A204.1 (cell line): ENCODE measurements at regions not wholly inside any gene's neighbourhood (a gene's known extent, or its start where the extent isn't known, plus 50 kb on each side); places are given as distances from the start of the nearest gene placed in this dataset.

Experiments used
- FAIRE-seq: peaks from 2 replicates; lab custom pipeline; 2012; peaks lifted over from hg19 to GRCh38; lab: Jason Lieb, UNC

GRCh38 chr3:79542-79941 is 117.0 kb upstream of the CHL1 start:
- no peak for FAIRE-seq

- no peak for FAIRE-seq
These were observed 114.1 kb upstream of the CHL1 start for GRCh38 chr3:82508-82907.

- FAIRE-seq, result no peak
These were observed 113.5 kb upstream of the CHL1 start for GRCh38 chr3:83096-83495.

GRCh38 chr3:85180-85579 is 111.4 kb upstream of the CHL1 start:
- FAIRE-seq, result no peak

- no peak for FAIRE-seq
These were observed 108.3 kb upstream of the CHL1 start for GRCh38 chr3:88267-88666.

GRCh38 chr3:93746-94145 is 102.8 kb upstream of the CHL1 start:
- FAIRE-seq, result no peak

GRCh38 chr3:96259-96658 is 100.3 kb upstream of the CHL1 start:
- no peak for FAIRE-seq

- no peak for FAIRE-seq
These were observed 98.9 kb upstream of the CHL1 start for GRCh38 chr3:97417-98258.

- FAIRE-seq, result no peak
These were observed 98.3 kb upstream of the CHL1 start for GRCh38 chr3:98259-98654.

- no peak for FAIRE-seq
These were observed 97.1 kb upstream of the CHL1 start for GRCh38 chr3:99506-99905.

- no peak for FAIRE-seq
These were observed 94.1 kb upstream of the CHL1 start for GRCh38 chr3:102484-102883.

GRCh38 chr3:103991-104390 is 92.6 kb upstream of the CHL1 start:
- no peak for FAIRE-seq

GRCh38 chr3:105585-105984 is 91.0 kb upstream of the CHL1 start:
- FAIRE-seq, result no peak

- no peak for FAIRE-seq
These were observed 89.9 kb upstream of the CHL1 start for GRCh38 chr3:106619-107018.

- FAIRE-seq, result no peak
These were observed 85.2 kb upstream of the CHL1 start for GRCh38 chr3:111143-112069.

GRCh38 chr3:112773-113172 is 83.8 kb upstream of the CHL1 start:
- FAIRE-seq, result no peak

- FAIRE-seq, result no peak
These were observed 77.9 kb upstream of the CHL1 start for GRCh38 chr3:118666-119065.

- FAIRE-seq, result no peak
These were observed 73.2 kb upstream of the CHL1 start for GRCh38 chr3:123341-123740.

GRCh38 chr3:124557-125179 is 71.9 kb upstream of the CHL1 start:
- no peak for FAIRE-seq

- no peak for FAIRE-seq
These were observed 67.9 kb upstream of the CHL1 start for GRCh38 chr3:128515-129172.

GRCh38 chr3:131151-131888 is 65.2 kb upstream of the CHL1 start:
- no peak for FAIRE-seq

- FAIRE-seq, result no peak
These were observed 64.2 kb upstream of the CHL1 start for GRCh38 chr3:132378-132777.
